ENCODE measurements at regions not wholly inside any gene's neighbourhood (a gene's known extent, or its start where the extent isn't known, plus 50 kb on each side); places are given as distances from the start of the nearest gene placed in this dataset.
"Not testable (repeated sequence)": the region's sequence is repeated elsewhere in the genome, so short reads cannot be mapped to it uniquely, and the experiment has no call there.

DNA sequence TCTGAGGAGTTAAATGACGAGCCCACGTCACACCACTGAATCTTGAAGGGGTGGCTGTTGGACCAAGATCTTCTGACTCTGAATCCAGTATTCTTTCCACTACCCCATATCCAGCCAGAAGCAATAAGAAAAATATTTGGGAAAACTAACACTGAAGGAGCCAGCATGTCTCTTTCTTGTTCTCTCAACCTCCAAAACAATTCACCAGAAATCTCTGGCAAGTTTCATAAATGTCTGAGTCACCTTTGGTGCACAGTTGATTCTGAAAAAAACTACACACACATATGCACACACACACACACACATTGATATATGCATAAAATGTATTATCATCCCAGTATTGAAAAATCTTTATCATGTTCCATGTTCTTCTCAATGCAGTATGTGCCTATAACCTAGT is 104.3 kb upstream of the BLID start:
- DNase-seq, result no peak

DNA sequence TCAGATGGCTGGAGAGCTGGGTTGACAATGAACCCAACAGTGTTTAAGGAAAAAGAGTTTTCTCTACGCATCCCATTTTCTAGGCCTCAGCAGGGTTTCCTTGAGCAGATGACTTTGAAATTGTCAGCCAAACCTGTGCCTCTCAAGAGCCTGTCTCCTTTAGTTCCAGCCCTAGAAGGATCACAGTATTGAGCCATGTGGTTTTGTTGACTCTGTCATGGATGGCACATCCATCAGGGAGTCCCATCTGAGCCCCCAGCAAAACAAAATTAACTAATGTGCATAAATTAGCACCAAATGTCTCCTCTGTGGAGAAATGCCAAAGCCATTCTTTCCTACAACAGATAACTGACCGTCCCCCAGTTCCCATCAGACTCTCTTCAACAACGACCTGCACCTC is 103.8 kb upstream of the BLID start:
- no peak for DNase-seq

DNA sequence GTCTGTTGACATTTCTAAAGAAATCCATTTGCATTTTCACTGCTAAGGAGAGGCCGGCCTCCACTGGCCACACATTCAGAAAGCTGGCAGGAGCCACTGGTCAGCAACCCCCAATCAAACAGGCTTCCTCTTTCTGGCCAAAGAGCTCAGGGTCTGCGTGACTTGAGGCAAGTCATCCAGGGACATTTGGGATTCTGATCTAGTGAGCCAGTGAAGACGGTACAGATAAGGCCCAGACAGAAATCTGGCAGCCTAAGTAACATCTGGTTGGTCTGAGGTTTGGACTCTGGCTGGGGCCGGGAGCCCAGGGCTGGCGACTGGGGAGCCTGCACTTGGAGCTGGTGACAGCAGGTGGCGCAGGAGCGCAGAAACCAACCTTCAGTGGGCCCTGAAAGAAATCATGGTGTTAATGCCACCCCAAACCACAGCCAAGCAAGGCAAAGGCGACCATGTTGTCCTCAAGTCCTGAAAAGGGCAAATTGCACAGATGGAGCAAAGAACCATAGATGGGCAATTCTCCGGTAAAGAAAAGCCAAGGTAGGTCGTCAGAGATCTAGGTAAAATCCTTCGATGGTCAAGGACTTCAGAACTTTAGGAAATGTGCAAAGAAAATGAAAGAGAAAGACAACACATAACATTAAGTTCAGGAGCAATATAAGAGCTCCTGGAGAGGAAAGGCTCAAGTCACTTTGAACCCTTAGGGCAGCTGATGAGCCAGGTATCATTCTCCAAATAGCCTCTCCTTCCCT is 99.4 kb upstream of the BLID start:
- no peak for DNase-seq

DNA sequence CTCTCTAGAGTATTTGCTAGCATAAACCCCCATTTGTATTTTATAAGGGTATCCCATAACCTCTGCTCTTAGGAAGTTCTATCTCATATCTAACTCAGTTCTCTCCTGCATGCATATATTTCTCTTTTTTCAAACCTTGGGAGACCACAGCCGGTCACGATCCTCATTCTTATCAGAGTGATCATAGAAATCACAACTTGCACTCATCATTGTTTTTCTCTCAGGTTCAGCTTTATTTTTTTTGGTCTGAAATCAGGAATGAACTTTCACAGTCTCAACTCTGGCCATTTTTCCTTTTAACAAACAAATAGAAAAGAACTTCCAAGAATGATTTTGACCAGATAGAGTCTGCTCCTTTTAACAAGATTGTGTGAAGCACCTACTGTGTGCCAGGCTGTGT is 98.6 kb upstream of the BLID start:
- DNase-seq, result no peak

DNA sequence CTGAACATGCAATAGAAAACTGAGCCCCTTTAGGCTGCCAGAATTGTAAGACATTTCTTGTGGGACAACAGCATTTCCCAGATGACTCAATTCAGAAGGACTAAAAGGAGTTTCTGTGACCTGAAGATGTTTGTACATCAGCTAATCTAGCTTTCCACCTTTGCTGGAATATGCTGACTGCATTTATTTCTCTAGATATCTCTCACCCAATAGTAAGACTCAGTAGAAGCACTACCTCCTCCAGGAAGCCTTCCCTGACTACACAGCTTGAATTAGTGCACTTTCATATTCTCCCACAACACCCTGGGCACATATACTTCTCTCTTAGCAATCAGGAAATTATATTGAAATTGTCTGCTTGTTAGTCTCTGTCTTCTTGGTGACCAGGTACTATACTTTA is 98.1 kb upstream of the BLID start:
- DNase-seq, result no peak

DNA sequence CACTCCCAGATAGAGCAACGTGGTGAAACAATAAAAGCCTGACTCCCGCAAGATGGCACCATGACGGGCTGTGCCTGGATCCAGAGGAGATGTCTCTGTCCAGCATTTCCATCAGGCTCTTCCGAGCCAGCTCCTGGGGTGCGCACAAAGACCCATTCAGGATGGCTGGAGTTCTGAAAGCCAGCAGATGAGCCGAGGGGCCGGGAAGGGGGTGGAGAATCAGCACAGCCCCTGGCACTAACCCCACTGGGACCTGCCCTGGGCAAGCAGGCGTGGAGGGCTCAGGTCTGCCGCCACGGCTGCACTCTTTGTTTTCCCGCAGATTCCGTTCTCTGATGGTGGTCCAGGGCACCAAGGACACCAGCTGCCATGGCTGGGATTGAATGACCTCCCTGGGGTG is 97.2 kb upstream of the BLID start:
- DNase-seq, result no peak

DNA sequence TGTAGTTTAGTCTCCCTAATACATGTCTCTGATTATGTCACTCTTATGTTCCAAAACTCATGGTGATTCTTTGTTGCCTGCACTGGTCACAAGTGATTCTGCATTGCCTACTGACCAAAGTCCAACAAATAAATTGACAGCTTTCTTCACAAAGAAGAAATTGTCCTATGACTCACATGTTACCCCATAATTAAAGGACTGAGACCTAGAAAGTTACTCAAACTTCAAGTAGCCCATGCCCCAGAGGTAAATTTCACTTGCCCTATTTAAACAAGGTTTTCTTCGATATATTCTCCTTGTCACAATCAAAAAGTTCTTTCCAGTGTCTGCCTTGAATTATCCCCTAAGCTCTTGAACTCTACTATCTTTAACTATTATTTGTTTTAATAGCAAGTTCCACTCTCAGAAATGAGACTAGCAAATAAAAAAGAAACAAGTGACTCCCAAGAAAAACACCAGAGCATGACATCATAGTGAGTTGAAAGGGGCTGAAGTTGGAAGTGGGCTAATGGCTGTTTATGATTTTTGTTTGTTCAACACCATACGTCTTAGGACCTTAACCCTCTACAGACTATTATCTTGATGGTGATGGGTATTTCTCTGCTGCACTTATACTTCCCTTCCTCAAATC is 94.5 kb upstream of the BLID start:
- DNase-seq, result no peak

DNA sequence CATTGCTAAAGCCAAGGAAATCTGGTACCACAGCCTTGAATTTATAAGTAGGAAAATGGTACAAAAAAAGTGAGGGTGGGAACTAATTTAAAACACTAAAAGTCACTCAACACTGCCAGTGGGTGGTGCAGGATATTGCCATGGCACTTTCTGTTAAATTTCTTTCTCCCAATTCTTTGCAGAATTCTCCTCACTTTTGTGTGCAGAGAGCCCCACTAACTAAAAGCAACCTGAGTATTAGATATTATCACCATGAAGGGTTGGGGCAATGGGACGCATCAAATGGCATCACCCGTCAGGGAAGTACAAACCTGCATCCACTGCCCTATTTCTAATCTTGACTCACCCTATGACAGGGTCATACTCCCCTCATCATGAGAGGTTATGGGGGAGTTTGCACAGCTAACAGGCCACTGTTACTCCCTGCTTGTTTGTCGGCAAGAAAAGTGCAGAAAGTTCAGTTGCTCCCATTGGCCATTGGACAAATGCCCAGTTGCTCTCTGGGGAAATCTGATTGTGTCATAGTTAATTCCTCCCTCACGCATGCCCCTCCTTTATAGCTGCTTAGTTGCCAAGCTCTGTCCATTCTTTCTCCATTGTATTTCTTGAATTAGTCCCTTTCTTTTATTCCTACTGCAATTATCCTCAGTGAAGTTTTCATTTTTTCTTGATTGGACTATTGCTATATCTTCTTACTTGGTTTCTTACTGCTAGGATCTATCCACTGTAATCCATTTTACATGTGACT is 93.8 kb upstream of the BLID start:
- DNase-seq, result no peak

DNA sequence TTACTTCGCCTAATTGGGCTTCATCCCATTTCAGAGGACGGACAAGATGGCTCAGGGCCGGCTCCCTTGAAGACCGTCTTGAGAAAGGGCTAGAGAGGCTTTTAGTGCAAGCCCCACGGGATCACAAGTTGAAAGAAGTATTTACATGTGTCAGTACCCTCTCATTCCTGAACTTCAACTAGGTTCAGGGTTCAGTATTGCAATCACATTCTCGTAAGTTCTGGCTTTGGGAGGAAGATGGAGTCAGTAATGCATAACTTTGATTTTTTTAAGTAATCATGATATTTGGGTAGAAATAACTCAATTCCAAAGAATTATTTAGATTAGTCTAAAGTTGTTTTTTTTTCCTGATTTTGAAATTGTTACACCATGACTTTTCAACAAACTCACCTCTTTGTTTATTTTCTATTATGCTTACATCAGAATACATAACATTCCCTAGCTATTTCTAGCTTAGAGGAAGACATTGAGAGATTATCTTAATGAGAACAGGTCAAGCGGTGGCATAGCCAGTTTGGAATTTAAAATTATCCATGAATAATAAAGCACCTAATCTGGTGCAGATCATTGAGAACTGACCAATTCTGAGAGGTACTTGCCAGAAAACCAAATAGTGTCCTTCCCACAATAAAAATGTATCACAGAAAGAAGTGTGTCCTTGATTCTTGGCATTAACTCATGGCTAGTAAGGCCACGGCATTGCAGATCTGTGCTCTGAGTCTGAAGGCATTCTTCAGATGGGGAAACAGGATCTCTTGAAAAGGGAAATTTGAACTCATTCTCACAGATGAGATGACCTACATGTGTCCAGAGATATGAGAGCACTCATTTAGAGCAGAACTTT is 92.1 kb upstream of the BLID start:
- DNase-seq, result no peak

DNA sequence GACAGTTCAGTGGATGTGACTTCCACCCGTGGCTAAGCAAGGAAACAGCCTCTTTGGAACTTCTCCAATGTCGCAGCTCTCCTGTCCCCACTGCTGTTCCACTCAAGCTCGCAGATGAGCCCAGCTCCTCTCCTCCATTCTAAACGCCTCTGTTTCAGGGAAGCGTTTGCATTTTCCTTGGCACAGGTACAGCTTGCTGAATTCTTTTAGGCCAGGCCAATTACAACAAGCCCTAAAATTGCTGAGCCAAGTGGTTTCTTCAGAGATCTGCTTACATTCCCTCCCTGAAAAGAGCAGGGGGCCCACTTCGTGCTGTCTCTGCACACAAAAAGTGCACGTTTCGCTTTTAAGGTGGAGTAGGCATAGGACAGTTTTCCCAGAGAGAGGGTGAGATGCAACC is 91.5 kb upstream of the BLID start:
- DNase-seq, result no peak

DNA sequence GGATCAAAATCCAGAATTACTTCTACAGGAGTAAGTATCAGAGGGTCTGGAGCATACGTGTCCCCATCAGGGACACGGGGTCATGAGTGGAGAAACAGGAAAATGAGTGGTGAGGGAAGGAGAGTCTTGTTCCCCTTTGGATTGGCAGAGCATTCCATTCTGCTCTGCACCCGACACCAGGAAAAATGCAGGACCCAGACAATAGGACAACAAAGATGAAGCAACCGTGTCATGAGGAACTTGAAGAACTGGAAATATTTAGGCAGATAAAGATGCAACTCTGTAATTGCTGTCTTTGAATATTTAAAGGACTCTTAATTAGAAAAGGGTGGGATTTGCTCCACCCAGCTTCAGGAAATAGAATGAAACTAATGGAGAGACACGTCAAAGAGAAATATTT is 89.0 kb upstream of the BLID start:
- no peak for DNase-seq

DNA sequence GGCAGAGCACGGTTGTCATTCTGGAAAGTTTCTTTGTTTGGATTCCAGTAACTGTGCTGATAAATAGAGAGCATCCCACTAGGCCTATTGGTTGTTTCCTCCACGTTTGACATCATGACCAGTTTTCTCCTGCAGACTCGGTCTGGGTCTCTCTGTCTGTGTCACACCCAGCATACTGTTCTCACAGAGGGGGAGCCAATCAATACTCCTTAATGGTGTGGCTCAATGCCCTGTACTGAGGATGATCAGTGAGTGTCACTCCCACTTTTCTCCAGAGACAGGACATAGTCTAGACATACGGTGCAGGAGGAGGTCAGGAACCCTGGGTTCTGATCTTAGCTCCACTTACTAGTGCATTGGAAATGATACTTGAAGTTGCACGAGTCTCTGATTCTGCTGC is 88.2 kb upstream of the BLID start:
- no peak for DNase-seq

DNA sequence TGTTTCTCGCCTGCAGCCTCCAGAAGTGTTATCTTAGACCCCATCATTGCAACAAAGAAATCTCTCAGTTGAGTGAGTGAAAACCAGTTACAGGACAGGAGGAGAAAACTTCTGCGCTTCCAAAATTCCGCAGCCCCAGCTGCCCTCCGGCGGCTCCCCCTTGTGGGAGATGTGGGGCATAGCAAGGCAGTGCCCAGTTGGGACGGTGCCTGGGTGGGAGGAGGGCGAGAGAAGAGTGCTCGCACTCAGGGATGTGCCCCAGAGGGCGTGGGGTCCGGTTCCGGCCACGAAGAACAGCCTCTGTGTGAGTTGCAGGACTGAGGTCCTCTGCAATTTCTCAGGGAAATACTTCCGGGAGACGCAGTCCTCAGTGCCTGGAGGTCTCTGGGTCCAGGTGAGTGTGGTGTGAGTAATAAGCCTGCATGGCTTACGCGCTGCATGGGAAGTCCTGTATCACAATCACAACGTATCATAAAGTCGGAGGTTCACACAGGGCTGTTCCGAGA is 87.0 kb upstream of the BLID start:
- no peak for DNase-seq

DNA sequence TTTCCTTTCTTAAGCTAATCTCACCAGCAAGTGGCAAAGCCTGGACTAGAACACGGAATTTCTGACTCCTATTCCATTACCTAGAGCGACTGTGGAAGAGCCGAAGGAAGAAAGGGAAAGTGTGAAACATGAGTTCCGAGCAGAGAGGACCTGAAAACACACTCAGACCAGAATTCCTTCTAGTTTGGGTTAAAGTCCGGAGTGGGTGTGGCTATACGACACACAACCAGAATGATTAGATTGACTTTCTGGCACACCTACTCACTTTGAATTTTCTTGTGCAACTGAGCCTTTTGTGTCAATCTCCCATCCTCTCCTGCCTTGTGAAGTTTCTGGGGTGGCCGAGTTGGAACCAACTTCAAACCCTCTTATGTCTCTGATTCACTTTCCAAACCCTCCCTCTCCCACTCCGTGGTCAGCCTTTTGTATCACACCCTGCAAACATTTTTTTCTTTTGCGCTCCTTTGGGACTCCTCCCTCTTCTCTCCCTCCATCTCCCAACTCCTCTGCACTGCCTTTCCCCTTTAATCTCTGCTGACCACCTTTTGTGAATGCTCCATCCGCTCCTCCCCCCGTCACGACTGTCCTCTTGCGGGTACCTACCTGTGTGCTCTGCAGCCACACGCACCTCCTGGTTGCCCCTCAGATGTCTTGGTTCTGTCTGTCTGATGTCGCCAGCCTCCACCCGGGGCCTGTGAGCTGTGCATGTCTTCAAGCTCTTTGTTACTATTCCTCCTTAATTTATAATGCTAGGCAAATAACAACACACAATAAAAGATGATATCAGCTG is 86.3 kb upstream of the BLID start:
- DNase-seq, result no peak

DNA sequence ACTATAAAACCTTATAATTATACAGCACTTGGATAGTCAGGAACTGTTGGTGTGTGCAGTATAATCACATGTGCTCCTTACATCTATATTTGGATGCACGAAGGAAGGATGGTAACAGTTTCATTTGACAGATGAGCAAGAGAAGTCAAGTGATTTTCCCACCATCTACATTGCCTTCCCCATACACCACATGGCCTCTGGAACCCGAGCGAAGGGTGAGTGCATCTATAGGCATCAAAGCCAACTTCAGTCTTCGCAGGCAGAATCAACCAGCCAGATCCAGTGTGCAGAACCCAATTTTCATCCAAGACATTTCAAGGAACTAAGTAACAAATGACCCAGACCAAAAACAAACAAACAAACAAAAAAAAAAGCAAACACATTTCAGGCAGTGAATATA is 85.1 kb upstream of the BLID start:
- DNase-seq, result no peak

DNA sequence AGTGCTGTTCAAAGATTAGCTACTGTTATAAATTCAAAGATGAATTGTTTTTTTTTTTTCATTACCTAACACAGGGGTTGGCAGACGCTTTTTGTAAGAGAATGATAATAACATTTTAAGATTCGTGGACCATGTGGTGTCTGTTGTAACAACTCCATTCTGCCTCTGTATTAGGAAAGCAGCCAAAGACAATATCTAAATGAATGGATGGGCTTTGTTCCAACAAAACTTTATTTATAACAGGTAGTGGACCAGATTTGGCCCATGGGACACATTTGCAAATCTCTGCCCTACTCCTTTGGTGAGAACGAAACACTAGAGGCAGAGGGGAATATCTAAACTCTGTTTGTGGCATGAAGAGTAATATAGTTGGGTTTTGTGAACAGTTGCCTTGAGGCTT is 83.6 kb upstream of the BLID start:
- DNase-seq, result no peak

DNA sequence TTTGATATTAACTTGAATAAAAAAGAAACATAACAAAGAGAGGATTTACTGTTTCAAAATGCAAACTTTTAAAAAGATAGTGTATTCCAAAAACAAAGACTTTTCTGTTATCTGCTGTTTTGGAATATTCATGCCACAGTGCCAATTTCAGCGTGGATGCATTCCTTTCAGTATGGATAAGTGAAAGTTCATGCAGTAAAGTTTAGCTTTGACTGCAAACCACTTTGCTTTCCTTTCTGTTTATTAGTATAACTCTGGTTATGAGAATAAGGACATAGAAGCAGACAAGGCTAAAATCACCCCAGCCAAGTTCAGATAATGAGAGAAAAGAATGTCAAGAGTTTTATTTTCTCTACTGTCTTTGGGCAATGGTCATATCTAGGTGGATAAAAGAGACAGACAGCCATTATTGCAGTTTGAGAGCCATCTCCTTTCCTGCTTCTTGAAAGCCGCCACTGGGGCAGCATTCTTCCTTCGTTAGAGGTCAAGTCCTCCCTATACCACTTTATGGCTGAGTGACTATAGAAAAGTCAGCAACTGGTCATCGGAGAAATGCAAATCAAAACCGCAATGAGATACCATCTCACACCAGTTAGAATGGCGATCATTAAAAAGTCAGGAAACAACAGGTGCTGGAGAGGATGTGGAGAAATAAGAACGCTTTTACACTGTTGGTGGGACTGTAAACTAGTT is 82.4 kb upstream of the BLID start:
- DNase-seq, result no peak

DNA sequence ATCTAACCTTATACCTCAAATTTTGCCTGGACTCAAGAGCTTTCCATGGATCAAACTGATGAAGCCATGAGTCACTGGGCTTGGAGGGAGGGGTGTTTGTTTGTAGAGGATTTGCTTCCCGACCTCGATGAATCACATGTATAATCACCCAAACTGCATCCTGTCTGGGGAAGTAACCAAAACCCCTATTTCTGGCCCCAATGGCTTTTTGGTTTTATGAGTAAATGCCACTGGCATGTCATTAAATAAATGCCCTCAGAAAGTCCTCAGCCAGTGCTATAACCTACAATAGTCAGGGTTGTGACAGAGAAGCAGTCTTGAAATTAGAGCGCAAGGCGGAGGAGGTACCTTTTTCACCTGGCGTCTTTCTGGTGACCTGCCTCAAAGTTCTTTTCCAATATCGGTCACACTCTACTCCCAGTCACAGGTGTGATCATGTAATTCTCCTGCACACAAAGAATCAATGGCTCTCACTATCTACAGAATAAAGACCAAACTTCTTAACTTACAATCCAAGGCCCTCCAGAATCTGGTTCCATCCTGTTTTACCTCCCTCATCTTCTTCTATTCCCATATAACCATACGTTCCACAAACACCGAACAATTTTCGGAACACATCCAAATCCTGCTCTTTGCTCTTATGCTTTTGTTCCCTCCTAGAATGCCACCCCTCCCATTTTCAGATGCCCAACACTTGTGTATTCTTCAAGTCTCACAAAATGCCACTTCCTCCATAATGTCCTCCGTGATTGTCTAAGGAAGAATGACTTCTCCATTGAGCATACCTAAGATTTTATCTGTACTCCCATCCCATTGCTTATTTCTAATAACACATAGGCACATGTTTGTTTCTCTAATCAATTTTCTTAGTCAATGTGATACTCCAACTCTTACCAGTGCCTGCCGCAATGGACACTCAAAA is 81.3 kb upstream of the BLID start:
- no peak for DNase-seq

DNA sequence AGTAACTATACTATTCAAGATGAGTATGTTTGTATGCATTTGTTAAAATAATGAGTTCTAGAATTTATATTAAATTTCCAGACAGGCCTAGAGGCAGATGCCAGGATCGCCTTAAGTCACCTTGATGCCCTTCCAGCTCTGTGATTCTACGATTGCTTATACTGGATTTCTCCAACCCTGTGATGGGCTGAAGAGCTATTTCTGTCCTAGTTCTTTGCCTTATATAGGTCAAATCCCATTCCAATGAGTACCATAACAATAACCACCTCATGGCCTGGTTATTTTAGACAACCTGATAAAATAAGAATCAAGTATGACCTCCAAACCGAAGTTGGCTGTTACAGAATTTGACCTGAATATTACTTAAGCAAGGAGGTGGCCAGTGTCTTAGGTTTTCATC is 79.8 kb upstream of the BLID start:
- no peak for DNase-seq

DNA sequence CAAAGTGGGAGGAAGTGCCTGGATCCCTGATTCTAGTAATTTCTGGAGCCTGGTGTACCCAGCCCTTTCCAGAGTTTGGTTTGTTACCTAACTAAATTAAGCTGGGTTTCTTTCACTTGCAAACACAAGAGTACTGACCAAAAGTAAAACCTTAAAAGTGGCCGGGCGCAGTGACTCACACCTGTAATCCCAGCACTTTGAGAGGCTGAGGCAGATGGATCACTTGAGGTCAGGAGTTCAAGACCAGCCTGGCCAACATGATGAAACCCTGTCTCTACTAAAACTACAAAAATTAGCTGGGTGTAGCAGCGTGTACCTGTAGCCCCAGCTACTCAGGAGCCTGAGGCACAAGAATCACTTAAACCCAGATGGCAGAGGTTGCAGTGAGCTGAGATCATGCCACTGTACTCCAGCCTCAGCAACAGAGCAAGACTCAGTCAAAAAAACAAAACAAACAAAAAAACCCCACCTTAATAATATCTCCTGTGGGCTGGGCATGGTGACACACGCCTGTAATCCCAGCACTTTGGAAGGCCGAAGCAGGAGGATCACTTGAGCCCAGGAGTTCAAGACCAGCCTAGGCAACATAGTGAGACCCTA is 78.0 kb upstream of the BLID start:
- not testable (repeated sequence) for DNase-seq

Measured in activated CD4-positive, alpha-beta T cell treated with anti-CD3 and anti-CD28 coated beads for 1 hour (primary cell).